IMR-90 (cell line): ENCODE measurements at regions not wholly inside any gene's neighbourhood (a gene's known extent, or its start where the extent isn't known, plus 50 kb on each side); places are given as distances from the start of the nearest gene placed in this dataset.

Experiments used
- ATAC-seq: fragments of 200-7000 bp; cut with Tn5 transposase; 2 replicates; pipeline ENCODE4 v1.9.1; 2020; ENCODE audit warnings: low read depth, mild to moderate bottlenecking, moderate library complexity
- BruUV-seq: library from RNA; stranded (reverse); fragments of 400-500 nt; replicated peaks from 2 replicates; lab custom pipeline; 2021; lab: Mats Ljungman, UMichigan
- CTCF ChIA-PET: fragments of 300-600 bp; formaldehyde crosslinking; extraction: SDS; loops from one replicate; lab custom pipeline; 2021; ENCODE audit warnings: antibody characterized with exemption; lab: Yijun Ruan, JAX
- POLR2A ChIA-PET: fragments of 300-600 bp; sonication (Branson Sonifier 250); formaldehyde crosslinking; loops from one replicate; lab custom pipeline; 2022; ENCODE audit warnings: antibody characterized with exemption; ENCODE audit not compliant: unreplicated experiment; lab: Charles Lee
- DNase-seq: peaks from one replicate; pipeline ENCODE4 v3.0.0; 2013
- H2AFZ ChIP-seq: replicated peaks from 2 replicates; pipeline ENCODE3; 2013; ENCODE audit warnings: low read length, mild to moderate bottlenecking; ENCODE audit not compliant: poor library complexity
- H2AK5ac ChIP-seq: 2 replicates; pipeline ENCODE4 v1.6.1; 2013; ENCODE audit warnings: low read depth, low read length, inconsistent platforms
- H2AK9ac ChIP-seq: replicated peaks from 2 replicates; pipeline ENCODE3; 2013; ENCODE audit warnings: mild to moderate bottlenecking, low read depth, low read length, moderate library complexity; ENCODE audit not compliant: poor library complexity
- H2BK120ac ChIP-seq: 2 replicates; pipeline ENCODE4 v1.6.1; 2013; ENCODE audit warnings: low read depth, low read length, inconsistent platforms
- H2BK15ac ChIP-seq: 3 replicates; pipeline ENCODE4 v1.6.1; 2013; ENCODE audit warnings: low read depth, low read length, inconsistent platforms
- H2BK20ac ChIP-seq: 2 replicates; pipeline ENCODE4 v1.6.1; 2013; ENCODE audit warnings: low read depth, mild to moderate bottlenecking, inconsistent platforms, low read length, moderate library complexity
- H2BK5ac ChIP-seq: 2 replicates; pipeline ENCODE4 v1.6.1; 2013; ENCODE audit warnings: mild to moderate bottlenecking, low read depth, low read length, inconsistent platforms; ENCODE audit not compliant: poor library complexity, severe bottlenecking
- H3K14ac ChIP-seq: replicated peaks from 2 replicates; pipeline ENCODE4 v1.6.1; 2013; ENCODE audit warnings: low read depth, low read length, inconsistent platforms
- H3K18ac ChIP-seq: 2 replicates; pipeline ENCODE4 v1.6.1; 2013; ENCODE audit warnings: low read depth, low read length, control low read depth
- H3K23ac ChIP-seq: 2 replicates; pipeline ENCODE4 v1.6.1; 2013; ENCODE audit warnings: low read depth, low read length, inconsistent platforms
- H3K27ac ChIP-seq: 2 replicates; pipeline ENCODE4 v1.5.1; 2013; ENCODE audit warnings: mild to moderate bottlenecking, control low read depth, low read length; ENCODE audit not compliant: insufficient read depth
- H3K27me3 ChIP-seq: 2 replicates; pipeline ENCODE4 v1.6.1; 2013; ENCODE audit warnings: low read length; ENCODE audit not compliant: control insufficient read depth, insufficient read depth
- H3K36me3 ChIP-seq: 2 replicates; pipeline ENCODE4 v1.6.1; 2013; ENCODE audit warnings: low read length, mixed read lengths; ENCODE audit not compliant: control insufficient read depth, insufficient read depth
- H3K4ac ChIP-seq: 2 replicates; pipeline ENCODE4 v1.6.1; 2013; ENCODE audit warnings: low read depth, low read length, inconsistent platforms
- H3K4me1 ChIP-seq: 2 replicates; pipeline ENCODE4 v1.6.1; 2013; ENCODE audit warnings: low read length, mixed read lengths; ENCODE audit not compliant: control insufficient read depth, insufficient read depth
- H3K4me2 ChIP-seq: 2 replicates; pipeline ENCODE4 v1.6.1; 2013; ENCODE audit warnings: low read depth, mild to moderate bottlenecking, control low read depth, low read length, moderate library complexity
- H3K4me3 ChIP-seq: 2 replicates; pipeline ENCODE4 v1.5.1; 2013; ENCODE audit warnings: low read depth, mild to moderate bottlenecking, control low read depth, low read length, moderate library complexity; ENCODE audit not compliant: insufficient read depth
- H3K56ac ChIP-seq: 2 replicates; pipeline ENCODE4 v1.6.1; 2013; ENCODE audit warnings: low read length, inconsistent platforms; ENCODE audit not compliant: insufficient read depth; ENCODE audit errors: extremely low read depth
- H3K79me1 ChIP-seq, 2 experiments: 2 replicates each; pipeline ENCODE4 v1.6.1; 2013; ENCODE audit warnings: low read length in 2 of 2, inconsistent platforms in 1 of 2, low read depth in 1 of 2
- H3K9ac ChIP-seq: 2 replicates; pipeline ENCODE4 v1.6.1; 2013; ENCODE audit warnings: low read depth, low read length, control low read depth
- H3K9me1 ChIP-seq: 2 replicates; pipeline ENCODE4 v1.6.1; 2013; ENCODE audit warnings: low read length, inconsistent platforms; ENCODE audit not compliant: insufficient read depth
- H3K9me3 ChIP-seq: 2 replicates; pipeline ENCODE4 v1.6.1; 2013; ENCODE audit warnings: low read length; ENCODE audit not compliant: control insufficient read depth, insufficient read depth
- H4K20me1 ChIP-seq: 2 replicates; pipeline ENCODE4 v1.6.1; 2013; ENCODE audit warnings: low read length, inconsistent platforms; ENCODE audit not compliant: insufficient read depth
- H4K5ac ChIP-seq: 2 replicates; pipeline ENCODE4 v1.6.1; 2013; ENCODE audit warnings: mild to moderate bottlenecking, low read depth, low read length, control low read depth
- H4K8ac ChIP-seq, 2 experiments: 2 replicates each; pipeline ENCODE4 v1.6.1; 2013; ENCODE audit warnings: low read depth in 2 of 2, low read length in 2 of 2, control low read depth in 1 of 2, inconsistent platforms in 1 of 2
- H4K91ac ChIP-seq: 2 replicates; pipeline ENCODE4 v1.6.1; 2013; ENCODE audit warnings: low read depth, low read length, inconsistent platforms; ENCODE audit not compliant: insufficient read depth
- BHLHE40 ChIP-seq: fragments of 150-350 bp; IDR thresholded peaks from 2 replicates; pipeline ENCODE4 v1.6.1; 2016; ENCODE audit warnings: mild to moderate bottlenecking, low read depth, low read length
- CEBPB ChIP-seq: IDR thresholded peaks from 2 replicates; pipeline ENCODE4 v1.6.1; 2012; ENCODE audit warnings: low read depth, low read length, improper control_type of control experiment
- FOS ChIP-seq: fragments of 150-350 bp; IDR thresholded peaks from 2 replicates; pipeline ENCODE4 v1.6.1; 2016; ENCODE audit warnings: low read depth, low read length
- NFE2L2 ChIP-seq: fragments of 150-350 bp; IDR thresholded peaks from 2 replicates; pipeline ENCODE4 v1.6.1; 2016; ENCODE audit warnings: low read depth, mild to moderate bottlenecking, low read length
- RCOR1 ChIP-seq: IDR thresholded peaks from 2 replicates; pipeline ENCODE4 v1.6.1; 2012; ENCODE audit warnings: mild to moderate bottlenecking, low read length, improper control_type of control experiment; ENCODE audit not compliant: insufficient replicate concordance
- WGBS, 2 experiments: methylation state at CpG; one replicate each; pipeline versions ENCODE4 v1.1.5 to v1.1.7; 2013; ENCODE audit warnings: missing lambda C conversion rate in 2 of 2; ENCODE audit not compliant: insufficient read length in 1 of 2; ENCODE audit errors: extremely low coverage in 2 of 2; 5-methylcytosine and 5-hydroxymethylcytosine counted together
- dilution Hi-C: fragments of 300-500 bp; cut with HindIII; formaldehyde crosslinking; loops from one replicate; pipeline ENCODE4 v1.14.3; 2018; ENCODE audit warnings: low sequenced_read_pairs; ENCODE audit not compliant: unreplicated experiment
- in situ Hi-C: fragments of 300-500 bp; cut with MboI; formaldehyde crosslinking; loops from 3 replicates; pipeline ENCODE4 v1.14.3; 2019; ENCODE audit warnings: low sequenced_read_pairs, inconsistent platforms, mixed read lengths
- intact Hi-C: fragments of 100-400 bp; cut with micrococcal nuclease; formaldehyde crosslinking; loops from 2 replicates; pipeline ENCODE4 v1.10.0; 2022
- TF ChIP-seq, protein P1 (sequence below): fragments of 150-350 bp; IDR thresholded peaks from 2 replicates; pipeline ENCODE4 v1.6.1; 2017; ENCODE audit warnings: mild to moderate bottlenecking, antibody characterized with exemption, low read length, low read depth

DNA sequence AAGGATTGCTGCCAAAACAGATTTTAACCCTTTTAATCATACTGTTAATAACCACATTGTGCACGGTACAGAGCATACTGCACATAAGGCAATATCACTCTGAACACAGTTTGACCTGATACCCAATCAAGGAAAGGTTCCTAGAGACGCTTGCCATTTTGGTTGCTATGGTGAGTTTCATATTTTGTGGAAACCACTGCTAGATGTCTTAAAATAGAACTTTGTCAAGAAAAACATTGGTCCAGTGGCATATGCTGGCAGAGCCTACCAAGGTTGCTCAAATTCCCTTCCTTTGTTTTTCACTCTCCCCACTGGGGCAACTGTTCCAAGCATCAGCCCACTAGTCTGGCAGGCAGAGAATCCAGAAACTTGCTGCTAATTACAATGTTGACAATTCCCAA lies 114.8 kb upstream of the DPYD start:
- ATAC-seq (no peak; the same call in 1 of the 2 replicates), DNase-seq (no peak)
- ChIA-PET CTCF (no interaction called here), POLR2A (no interaction called here)
- H3K27ac ChIP-seq = no peak overlapping the region
- H2BK15ac ChIP-seq = no peak overlapping the region
- H2AK5ac ChIP-seq = no peak overlapping the region
- intact Hi-C loops (no loop called here), in situ Hi-C loops (no loop called here), dilution Hi-C loops (no loop called here)
- no peak overlapping the region for H3K4me3 ChIP-seq
- H3K4me2 ChIP-seq = no peak overlapping the region
- BruUV-seq = no TSS peak
- no peak overlapping the region for H2AFZ ChIP-seq
- no peak overlapping the region for H4K5ac ChIP-seq
- no peak overlapping the region for H4K8ac ChIP-seq
- peaks cover 6% of the 10 kb centered on the region for H3K4me1 ChIP-seq
- H3K9me3 ChIP-seq = no peaks in the 10 kb centered on the region
- no peak overlapping the region for H3K56ac ChIP-seq
- no peak overlapping the region for H4K91ac ChIP-seq
- no peaks in the 10 kb centered on the region for H3K9me1 ChIP-seq
- no peak overlapping the region for H2AK9ac ChIP-seq
- no peaks in the 10 kb centered on the region for H3K27me3 ChIP-seq
- TF ChIP-seq BHLHE40 (no peak), NFE2L2 (no peak), RCOR1 (no peak), CEBPB (no peak), FOS (no peak)
- TF ChIP-seq, protein P1, sequence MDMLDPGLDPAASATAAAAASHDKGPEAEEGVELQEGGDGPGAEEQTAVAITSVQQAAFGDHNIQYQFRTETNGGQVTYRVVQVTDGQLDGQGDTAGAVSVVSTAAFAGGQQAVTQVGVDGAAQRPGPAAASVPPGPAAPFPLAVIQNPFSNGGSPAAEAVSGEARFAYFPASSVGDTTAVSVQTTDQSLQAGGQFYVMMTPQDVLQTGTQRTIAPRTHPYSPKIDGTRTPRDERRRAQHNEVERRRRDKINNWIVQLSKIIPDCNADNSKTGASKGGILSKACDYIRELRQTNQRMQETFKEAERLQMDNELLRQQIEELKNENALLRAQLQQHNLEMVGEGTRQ = no peak
- no CpG with 5 or more reads among the region's 2 CpGs for WGBS, 2 experiments
- no peaks in the 10 kb centered on the region for H3K36me3 ChIP-seq
- no peak overlapping the region for H3K18ac ChIP-seq
- H3K9ac ChIP-seq = no peak overlapping the region
- H4K20me1 ChIP-seq = no peaks in the 10 kb centered on the region
- H3K4ac ChIP-seq = no peak overlapping the region
- no peak overlapping the region for H2BK20ac ChIP-seq
- H2BK5ac ChIP-seq = no peak overlapping the region
- H3K14ac ChIP-seq = no peak overlapping the region
- H2BK120ac ChIP-seq = no peak overlapping the region
- H3K79me1 ChIP-seq = peaks cover 8 to 21% of the 10 kb centered on the region in 2 experiments; a peak in 3 of 4 replicates
- H3K23ac ChIP-seq = no peak overlapping the region
